ENCODE measurements at regions not wholly inside any gene's neighbourhood (a gene's known extent, or its start where the extent isn't known, plus 50 kb on each side); places are given as distances from the start of the nearest gene placed in this dataset.

GRCh38 chr4:58761563-58761962, 1651.4 kb upstream of the IGFBP7 start:
- TF ChIP-seq CTCF (IDR thresholded peaks at IDR 0.05), result no peak
- no peak for TF ChIP-seq ZFX (IDR thresholded peaks at IDR 0.05; ENCODE audit: borderline replicate concordance)

Data from 22Rv1 (cell line).